ENCODE measurements at regions not wholly inside any gene's neighbourhood (a gene's known extent, or its start where the extent isn't known, plus 50 kb on each side); places are given as distances from the start of the nearest gene placed in this dataset.

DNA sequence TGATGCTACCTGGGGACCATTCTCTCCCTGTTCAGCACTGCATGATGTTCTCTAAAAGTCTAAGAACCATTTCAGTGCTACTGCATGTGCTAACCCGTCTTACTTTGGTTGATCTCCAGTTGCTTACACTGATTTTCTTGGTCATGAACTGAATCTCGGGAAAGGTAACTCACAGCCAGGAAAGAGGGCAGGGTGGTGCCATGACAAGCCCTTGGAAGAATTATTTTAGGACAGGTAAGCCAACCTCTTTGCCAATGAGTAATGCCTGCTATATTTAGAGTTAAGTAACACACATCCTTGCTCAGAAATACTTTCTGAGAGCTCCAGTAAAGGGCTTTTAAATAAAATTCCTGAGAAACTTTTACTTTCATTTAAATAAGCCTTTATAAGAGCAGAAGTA is 126.7 kb downstream of the ARL4A start:
- H3K27ac ChIP-seq (ENCODE audit: low read depth in 1 of 2, low read length in 2 of 2) = no peak overlapping the region
- H3K4me3 ChIP-seq (ENCODE audit: low read depth in 1 of 3, low read length in 3 of 3) = no peak overlapping the region
- H3K27me3 ChIP-seq (ENCODE audit: control insufficient read depth in 4 of 4, insufficient read depth in 4 of 4, low read length in 3 of 4) = no peaks in the 10 kb centered on the region
- H3K36me3 ChIP-seq (ENCODE audit: control insufficient read depth in 4 of 4, insufficient read depth in 3 of 4, low read depth in 1 of 4, low read length in 3 of 4) = no peaks in the 10 kb centered on the region
- no peaks in the 10 kb centered on the region for H3K9me3 ChIP-seq (ENCODE audit: control insufficient read depth in 4 of 4, low read length in 3 of 4)
- no peak for TF ChIP-seq HNF4A (conservative IDR thresholded peaks at IDR 0.05)
- no peak for TF ChIP-seq JUND (IDR thresholded peaks at IDR 0.05)
- TF ChIP-seq, protein P1, sequence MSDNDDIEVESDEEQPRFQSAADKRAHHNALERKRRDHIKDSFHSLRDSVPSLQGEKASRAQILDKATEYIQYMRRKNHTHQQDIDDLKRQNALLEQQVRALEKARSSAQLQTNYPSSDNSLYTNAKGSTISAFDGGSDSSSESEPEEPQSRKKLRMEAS (IDR thresholded peaks at IDR 0.05) = no peak
- TF ChIP-seq, protein P2, sequence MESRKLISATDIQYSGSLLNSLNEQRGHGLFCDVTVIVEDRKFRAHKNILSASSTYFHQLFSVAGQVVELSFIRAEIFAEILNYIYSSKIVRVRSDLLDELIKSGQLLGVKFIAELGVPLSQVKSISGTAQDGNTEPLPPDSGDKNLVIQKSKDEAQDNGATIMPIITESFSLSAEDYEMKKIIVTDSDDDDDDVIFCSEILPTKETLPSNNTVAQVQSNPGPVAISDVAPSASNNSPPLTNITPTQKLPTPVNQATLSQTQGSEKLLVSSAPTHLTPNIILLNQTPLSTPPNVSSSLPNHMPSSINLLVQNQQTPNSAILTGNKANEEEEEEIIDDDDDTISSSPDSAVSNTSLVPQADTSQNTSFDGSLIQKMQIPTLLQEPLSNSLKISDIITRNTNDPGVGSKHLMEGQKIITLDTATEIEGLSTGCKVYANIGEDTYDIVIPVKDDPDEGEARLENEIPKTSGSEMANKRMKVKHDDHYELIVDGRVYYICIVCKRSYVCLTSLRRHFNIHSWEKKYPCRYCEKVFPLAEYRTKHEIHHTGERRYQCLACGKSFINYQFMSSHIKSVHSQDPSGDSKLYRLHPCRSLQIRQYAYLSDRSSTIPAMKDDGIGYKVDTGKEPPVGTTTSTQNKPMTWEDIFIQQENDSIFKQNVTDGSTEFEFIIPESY (IDR thresholded peaks at IDR 0.05) = no peak
- no peak for TF ChIP-seq RXRA (IDR thresholded peaks at IDR 0.05)
- no peak for TF ChIP-seq TAF1 (conservative IDR thresholded peaks at IDR 0.05)
- TF ChIP-seq, protein P3, sequence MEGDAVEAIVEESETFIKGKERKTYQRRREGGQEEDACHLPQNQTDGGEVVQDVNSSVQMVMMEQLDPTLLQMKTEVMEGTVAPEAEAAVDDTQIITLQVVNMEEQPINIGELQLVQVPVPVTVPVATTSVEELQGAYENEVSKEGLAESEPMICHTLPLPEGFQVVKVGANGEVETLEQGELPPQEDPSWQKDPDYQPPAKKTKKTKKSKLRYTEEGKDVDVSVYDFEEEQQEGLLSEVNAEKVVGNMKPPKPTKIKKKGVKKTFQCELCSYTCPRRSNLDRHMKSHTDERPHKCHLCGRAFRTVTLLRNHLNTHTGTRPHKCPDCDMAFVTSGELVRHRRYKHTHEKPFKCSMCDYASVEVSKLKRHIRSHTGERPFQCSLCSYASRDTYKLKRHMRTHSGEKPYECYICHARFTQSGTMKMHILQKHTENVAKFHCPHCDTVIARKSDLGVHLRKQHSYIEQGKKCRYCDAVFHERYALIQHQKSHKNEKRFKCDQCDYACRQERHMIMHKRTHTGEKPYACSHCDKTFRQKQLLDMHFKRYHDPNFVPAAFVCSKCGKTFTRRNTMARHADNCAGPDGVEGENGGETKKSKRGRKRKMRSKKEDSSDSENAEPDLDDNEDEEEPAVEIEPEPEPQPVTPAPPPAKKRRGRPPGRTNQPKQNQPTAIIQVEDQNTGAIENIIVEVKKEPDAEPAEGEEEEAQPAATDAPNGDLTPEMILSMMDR (IDR thresholded peaks at IDR 0.05; ENCODE audit: low read depth, low read length, missing input control) = no peak
- no peak for TF ChIP-seq FOXA1 (IDR thresholded peaks at IDR 0.05)
- TF ChIP-seq EGR1 (IDR thresholded peaks at IDR 0.05; ENCODE audit: low read depth in 2 of 2) = no peak
- no peak for TF ChIP-seq GABPA (IDR thresholded peaks at IDR 0.05 in 1 of 2, conservative IDR thresholded peaks at IDR 0.05 in 1 of 2)
- no peak for DNase-seq (ENCODE audit: low spot score)
- no peak overlapping the region for H3K9ac ChIP-seq (ENCODE audit: low read depth in 1 of 2, low read length in 2 of 2)
- 95% methylated on average over 2 of the region's 2 CpGs for WGBS
- H3K4me1 ChIP-seq (ENCODE audit: control insufficient read depth in 4 of 4, insufficient read depth in 4 of 4, low read length in 3 of 4) = no peaks in the 10 kb centered on the region

DNA sequence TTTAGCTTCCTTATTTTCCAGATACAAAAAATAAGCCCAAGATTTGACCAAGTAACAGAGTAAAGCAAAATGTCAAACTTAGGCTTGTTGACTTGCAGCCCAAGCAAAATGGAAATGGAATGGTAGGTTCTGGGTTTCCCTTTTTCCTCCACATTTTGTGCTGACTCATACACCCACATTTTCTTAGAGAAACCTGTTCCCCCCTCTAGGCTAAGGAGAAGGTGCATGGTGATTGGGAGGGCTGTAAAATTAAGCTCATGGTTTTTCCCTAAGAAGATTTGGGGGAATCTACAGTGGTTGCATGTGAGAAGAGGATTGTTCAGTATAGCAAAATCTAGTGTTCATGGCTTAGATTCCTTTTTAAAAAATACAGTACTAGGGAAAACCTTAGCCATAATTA is 127.4 kb downstream of the ARL4A start:
- TF ChIP-seq, protein P2 (IDR thresholded peaks at IDR 0.05) = no peak
- TF ChIP-seq YY1 (IDR thresholded peaks at IDR 0.05) = no peak
- no peak for TF ChIP-seq EGR1 (IDR thresholded peaks at IDR 0.05; ENCODE audit: low read depth in 2 of 2)
- TF ChIP-seq NR2F2 (IDR thresholded peaks at IDR 0.05) = no peak
- TF ChIP-seq JUND (IDR thresholded peaks at IDR 0.05) = no peak
- TF ChIP-seq, protein P3 (IDR thresholded peaks at IDR 0.05; ENCODE audit: low read depth, low read length, missing input control) = no peak
- no peak for TF ChIP-seq FOXA2 (IDR thresholded peaks at IDR 0.05)
- TF ChIP-seq, protein P1 (IDR thresholded peaks at IDR 0.05) = no peak
- no peak for TF ChIP-seq HNF4A (conservative IDR thresholded peaks at IDR 0.05)
- TF ChIP-seq HNF4G (IDR thresholded peaks at IDR 0.05) = no peak
- no peak for TF ChIP-seq FOXA1 (IDR thresholded peaks at IDR 0.05)
- TF ChIP-seq, protein P4, sequence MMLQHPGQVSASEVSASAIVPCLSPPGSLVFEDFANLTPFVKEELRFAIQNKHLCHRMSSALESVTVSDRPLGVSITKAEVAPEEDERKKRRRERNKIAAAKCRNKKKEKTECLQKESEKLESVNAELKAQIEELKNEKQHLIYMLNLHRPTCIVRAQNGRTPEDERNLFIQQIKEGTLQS (IDR thresholded peaks at IDR 0.05) = no peak
- Histone ChIP-seq H3K27me3 (ENCODE audit: control insufficient read depth in 4 of 4, insufficient read depth in 4 of 4, low read length in 3 of 4) (no peaks in the 10 kb centered on the region), H3K9me3 (ENCODE audit: control insufficient read depth in 4 of 4, low read length in 3 of 4) (no peaks in the 10 kb centered on the region), H3K27ac (ENCODE audit: low read depth in 1 of 2, low read length in 2 of 2) (no peak overlapping the region), H3K36me3 (ENCODE audit: control insufficient read depth in 4 of 4, insufficient read depth in 3 of 4, low read depth in 1 of 4, low read length in 3 of 4) (no peaks in the 10 kb centered on the region), H3K9ac (ENCODE audit: low read depth in 1 of 2, low read length in 2 of 2) (no peak overlapping the region), H3K4me3 (ENCODE audit: low read depth in 1 of 3, low read length in 3 of 3) (no peak overlapping the region), H3K4me1 (ENCODE audit: control insufficient read depth in 4 of 4, insufficient read depth in 4 of 4, low read length in 3 of 4) (no peaks in the 10 kb centered on the region)
- no peak for DNase-seq (ENCODE audit: low spot score)

All from liver (tissue), 8 donors.